Left lung (tissue), 4 donors: ENCODE measurements at regions not wholly inside any gene's neighbourhood (a gene's known extent, or its start where the extent isn't known, plus 50 kb on each side); places are given as distances from the start of the nearest gene placed in this dataset.
A peak's percentile ranks its signal among the peaks of the same experiment; 100 is the strongest.

Experiments used
- ATAC-seq: fragments of 200-7000 bp; cut with Tn5 transposase; one replicate; pipeline ENCODE4 v1.9.1; 2020; ENCODE audit warnings: moderate library complexity
- DNase-seq, 4 donors: peaks; one replicate each; pipeline ENCODE4 v3.0.0-alpha.2; 2013 to 2020
- H3K27ac ChIP-seq, 2 donors: fragments of 200-600 bp; sonication (generic) in 1 of 2; one replicate each; pipeline versions ENCODE4 v1.5.0 to v1.8.0; 2020 to 2021
- H3K27me3 ChIP-seq, 2 donors: fragments of 200-600 bp; sonication (generic) in 1 of 2; one replicate each; pipeline versions ENCODE4 v1.5.0 to v1.8.0; 2020 to 2021
- H3K36me3 ChIP-seq, 2 donors: fragments of 200-600 bp; sonication (generic) in 1 of 2; one replicate each; pipeline versions ENCODE4 v1.5.0 to v1.8.0; 2020 to 2021
- H3K4me1 ChIP-seq, 2 donors: fragments of 200-600 bp; one replicate each; pipeline ENCODE4 v1.8.0; 2021
- H3K4me3 ChIP-seq, 2 donors: fragments of 200-600 bp; sonication (generic) in 1 of 2; one replicate each; pipeline versions ENCODE4 v1.5.0 to v1.8.0; 2020 to 2021; ENCODE audit warnings: mild to moderate bottlenecking in 1 of 2
- H3K9me3 ChIP-seq, 2 donors: fragments of 200-600 bp; sonication (generic) in 1 of 2; one replicate each; pipeline versions ENCODE4 v1.5.0 to v1.8.0; 2020 to 2021
- CTCF ChIP-seq, 2 donors: fragments of 200-600 bp; sonication (generic) in 1 of 2; IDR thresholded peaks; one replicate each; pipeline versions ENCODE4 v1.5.0 to v1.8.0; 2021; ENCODE audit warnings: antibody characterized with exemption in 2 of 2
- intact Hi-C, 2 donors: fragments of 100-400 bp; cut with DNase I; formaldehyde crosslinking; loops; one replicate each; pipeline versions ENCODE4 v1.11.2 to v1.14.2; 2022
- donor health status: DM: no; HTN: yes; CAD: no.
- donor health status: DM: no; HTN: no; CAD: no.

- Histone ChIP-seq H3K9me3 (no peaks in the 10 kb centered on the region), H3K27me3 (peaks cover 0 to 15% of the 10 kb centered on the region in 2 donors), H3K4me3 (no peak overlapping the region), H3K27ac (no peak overlapping the region), H3K36me3 (no peaks in the 10 kb centered on the region), H3K4me1 (peaks cover 2 to 9% of the 10 kb centered on the region in 2 donors)
- ATAC-seq (no peak), DNase-seq (peak in 1 of 4 donors; percentile 80)
- intact Hi-C loops = no loop called here
- TF ChIP-seq CTCF (IDR thresholded peaks at IDR 0.05) = no peak
Measured at GRCh38 chr16:85211271-85211801, 99.1 kb upstream of the CIBAR2 start.

- ATAC-seq = no peak
Measured at GRCh38 chr16:85213926-85214675, 101.8 kb upstream of the CIBAR2 start.

GRCh38 chr16:85215478-85216118, 103.3 kb upstream of the CIBAR2 start:
- DNase-seq = peak in 1 of 4 donors; percentile 56
- H3K4me1 ChIP-seq = peaks cover 7 to 10% of the 10 kb centered on the region in 2 donors
- no peaks in the 10 kb centered on the region for H3K36me3 ChIP-seq
- no peak for ATAC-seq
- H3K4me3 ChIP-seq = no peak overlapping the region
- intact Hi-C loops = no loop called here
- H3K9me3 ChIP-seq = no peaks in the 10 kb centered on the region
- no peak for TF ChIP-seq CTCF (IDR thresholded peaks at IDR 0.05)
- no peak overlapping the region for H3K27ac ChIP-seq
- H3K27me3 ChIP-seq = no peaks in the 10 kb centered on the region

More at GRCh38 chr16:85213926-85214675, 101.8 kb upstream of the CIBAR2 start:
- no peak for TF ChIP-seq CTCF (IDR thresholded peaks at IDR 0.05)
- Histone ChIP-seq H3K4me3 (no peak overlapping the region), H3K9me3 (no peaks in the 10 kb centered on the region), H3K27me3 (no peaks in the 10 kb centered on the region), H3K4me1 (no peaks in the 10 kb centered on the region), H3K27ac (no peak overlapping the region), H3K36me3 (no peaks in the 10 kb centered on the region)
- intact Hi-C loops = no loop called here
- peak in 1 of 4 donors; percentile 48 for DNase-seq

GRCh38 chr16:85216522-85217375, 104.5 kb upstream of the CIBAR2 start:
- H3K27me3 ChIP-seq = no peaks in the 10 kb centered on the region
- H3K27ac ChIP-seq = no peak overlapping the region
- H3K9me3 ChIP-seq = no peaks in the 10 kb centered on the region
- H3K4me3 ChIP-seq = no peak overlapping the region
- H3K36me3 ChIP-seq = no peaks in the 10 kb centered on the region
- no peak for DNase-seq
- ATAC-seq = no peak
- H3K4me1 ChIP-seq = peaks cover 7 to 10% of the 10 kb centered on the region in 2 donors
- TF ChIP-seq CTCF (IDR thresholded peaks at IDR 0.05) = no peak
- intact Hi-C loops = no loop called here
